Fibroblast of lung (primary cell): ENCODE measurements at regions not wholly inside any gene's neighbourhood (a gene's known extent, or its start where the extent isn't known, plus 50 kb on each side); places are given as distances from the start of the nearest gene placed in this dataset.

Source experiments
- DNase-seq, 2 donors: peaks; one replicate each; pipeline versions ENCODE4 v3.0.0 to v3.0.0-alpha.2; 2010; ENCODE audit warnings: low read depth in 2 of 2
- H2AFZ ChIP-seq: 2 replicates; pipeline ENCODE4 v1.5.1; 2012; ENCODE audit warnings: low read length, control low read depth, inconsistent platforms
- H3K27ac ChIP-seq: 2 replicates; pipeline ENCODE4 v1.5.1; 2011; ENCODE audit warnings: low read length, control low read depth; ENCODE audit not compliant: insufficient read depth
- H3K27me3 ChIP-seq: 2 replicates; pipeline ENCODE4 v1.5.1; 2011; ENCODE audit warnings: mild to moderate bottlenecking, low read length; ENCODE audit not compliant: control insufficient read depth, insufficient read depth
- H3K36me3 ChIP-seq: 2 replicates; pipeline ENCODE4 v1.5.1; 2011; ENCODE audit warnings: low read length; ENCODE audit not compliant: control insufficient read depth, insufficient read depth
- H3K4me1 ChIP-seq: 2 replicates; pipeline ENCODE4 v1.5.1; 2011; ENCODE audit warnings: low read length; ENCODE audit not compliant: control insufficient read depth, insufficient read depth; ENCODE audit errors: extremely low read depth
- H3K4me2 ChIP-seq: 2 replicates; pipeline ENCODE4 v1.5.1; 2011; ENCODE audit warnings: low read length, control low read depth; ENCODE audit not compliant: insufficient read depth; ENCODE audit errors: extremely low read depth
- H3K4me3 ChIP-seq, 4 experiments: fragments of 200-600 bp in 1 of 4; sonication (generic) in 1 of 4; replicated peaks in 1 of 4; 2 replicates each; pipeline ENCODE4 v1.5.1; 2011 to 2016; ENCODE audit warnings: low read length in 4 of 4, low read depth in 3 of 4, mild to moderate bottlenecking in 3 of 4, control low read depth in 2 of 4, inconsistent platforms in 1 of 4, mixed read lengths in 1 of 4; ENCODE audit not compliant: insufficient read depth in 1 of 4; ENCODE audit errors: control extremely low read depth in 1 of 4
- H3K79me2 ChIP-seq: 2 replicates; pipeline ENCODE4 v1.5.1; 2012; ENCODE audit warnings: mild to moderate bottlenecking, low read length, inconsistent platforms; ENCODE audit not compliant: control insufficient read depth, insufficient read depth
- H3K9ac ChIP-seq: 2 replicates; pipeline ENCODE4 v1.5.1; 2011; ENCODE audit warnings: mild to moderate bottlenecking, low read length, control low read depth; ENCODE audit not compliant: insufficient read depth
- H3K9me3 ChIP-seq: 2 replicates; pipeline ENCODE4 v1.5.1; 2012; ENCODE audit warnings: low read depth, low read length; ENCODE audit not compliant: control insufficient read depth, insufficient read depth
- H4K20me1 ChIP-seq: 2 replicates; pipeline ENCODE4 v1.5.1; 2011; ENCODE audit warnings: low read length; ENCODE audit not compliant: control insufficient read depth, insufficient read depth; ENCODE audit errors: extremely low read depth
- EZH2 ChIP-seq: IDR thresholded peaks from 2 replicates; pipeline ENCODE4 v1.5.1; 2012; ENCODE audit warnings: low read length, control low read depth, mild to moderate bottlenecking; ENCODE audit errors: missing control alignments
- TF ChIP-seq, protein P1 (sequence below), 2 donors: IDR thresholded peaks in 1 of 2; conservative IDR thresholded peaks in 1 of 2; 1 replicate in 1 of 2; 2 replicates in 1 of 2; pipeline ENCODE4 v1.5.1; 2011 to 2012; ENCODE audit warnings: low read length in 2 of 2, control low read depth in 1 of 2, inconsistent platforms in 1 of 2, low read depth in 1 of 2, mild to moderate bottlenecking in 1 of 2

GRCh38 chr13:24110011-24110410, 50.5 kb upstream of the SPATA13 start:
- no peak for DNase-seq
- H3K4me2 ChIP-seq: no peak overlapping the region
- H3K4me1 ChIP-seq: no peaks in the 10 kb centered on the region
- H3K27ac ChIP-seq: no peak overlapping the region
- H3K79me2 ChIP-seq: no peaks in the 10 kb centered on the region
- TF ChIP-seq EZH2: no peak
- TF ChIP-seq, protein P1, sequence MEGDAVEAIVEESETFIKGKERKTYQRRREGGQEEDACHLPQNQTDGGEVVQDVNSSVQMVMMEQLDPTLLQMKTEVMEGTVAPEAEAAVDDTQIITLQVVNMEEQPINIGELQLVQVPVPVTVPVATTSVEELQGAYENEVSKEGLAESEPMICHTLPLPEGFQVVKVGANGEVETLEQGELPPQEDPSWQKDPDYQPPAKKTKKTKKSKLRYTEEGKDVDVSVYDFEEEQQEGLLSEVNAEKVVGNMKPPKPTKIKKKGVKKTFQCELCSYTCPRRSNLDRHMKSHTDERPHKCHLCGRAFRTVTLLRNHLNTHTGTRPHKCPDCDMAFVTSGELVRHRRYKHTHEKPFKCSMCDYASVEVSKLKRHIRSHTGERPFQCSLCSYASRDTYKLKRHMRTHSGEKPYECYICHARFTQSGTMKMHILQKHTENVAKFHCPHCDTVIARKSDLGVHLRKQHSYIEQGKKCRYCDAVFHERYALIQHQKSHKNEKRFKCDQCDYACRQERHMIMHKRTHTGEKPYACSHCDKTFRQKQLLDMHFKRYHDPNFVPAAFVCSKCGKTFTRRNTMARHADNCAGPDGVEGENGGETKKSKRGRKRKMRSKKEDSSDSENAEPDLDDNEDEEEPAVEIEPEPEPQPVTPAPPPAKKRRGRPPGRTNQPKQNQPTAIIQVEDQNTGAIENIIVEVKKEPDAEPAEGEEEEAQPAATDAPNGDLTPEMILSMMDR (conservative IDR thresholded peaks at IDR 0.05 in 1 of 2, IDR thresholded peaks at IDR 0.05 in 1 of 2; ENCODE audit: low read depth in 1 of 2, low read length in 2 of 2): no peak
- no peak overlapping the region for H2AFZ ChIP-seq
- H3K9me3 ChIP-seq: no peaks in the 10 kb centered on the region
- H3K4me3 ChIP-seq: no peak overlapping the region
- no peak overlapping the region for H3K9ac ChIP-seq
- no peaks in the 10 kb centered on the region for H3K27me3 ChIP-seq
- no peaks in the 10 kb centered on the region for H4K20me1 ChIP-seq
- H3K36me3 ChIP-seq: no peaks in the 10 kb centered on the region
